ENCODE measurements at regions not wholly inside any gene's neighbourhood (a gene's known extent, or its start where the extent isn't known, plus 50 kb on each side); places are given as distances from the start of the nearest gene placed in this dataset.

GRCh38 chr9:106737516-106737915 lies 125.5 kb upstream of the ZNF462 start:
- TF ChIP-seq POLR2A (IDR thresholded peaks at IDR 0.05) (no peak), EP300 (IDR thresholded peaks at IDR 0.05; ENCODE audit: low read depth) (no peak)
- TF ChIP-seq, protein P1, sequence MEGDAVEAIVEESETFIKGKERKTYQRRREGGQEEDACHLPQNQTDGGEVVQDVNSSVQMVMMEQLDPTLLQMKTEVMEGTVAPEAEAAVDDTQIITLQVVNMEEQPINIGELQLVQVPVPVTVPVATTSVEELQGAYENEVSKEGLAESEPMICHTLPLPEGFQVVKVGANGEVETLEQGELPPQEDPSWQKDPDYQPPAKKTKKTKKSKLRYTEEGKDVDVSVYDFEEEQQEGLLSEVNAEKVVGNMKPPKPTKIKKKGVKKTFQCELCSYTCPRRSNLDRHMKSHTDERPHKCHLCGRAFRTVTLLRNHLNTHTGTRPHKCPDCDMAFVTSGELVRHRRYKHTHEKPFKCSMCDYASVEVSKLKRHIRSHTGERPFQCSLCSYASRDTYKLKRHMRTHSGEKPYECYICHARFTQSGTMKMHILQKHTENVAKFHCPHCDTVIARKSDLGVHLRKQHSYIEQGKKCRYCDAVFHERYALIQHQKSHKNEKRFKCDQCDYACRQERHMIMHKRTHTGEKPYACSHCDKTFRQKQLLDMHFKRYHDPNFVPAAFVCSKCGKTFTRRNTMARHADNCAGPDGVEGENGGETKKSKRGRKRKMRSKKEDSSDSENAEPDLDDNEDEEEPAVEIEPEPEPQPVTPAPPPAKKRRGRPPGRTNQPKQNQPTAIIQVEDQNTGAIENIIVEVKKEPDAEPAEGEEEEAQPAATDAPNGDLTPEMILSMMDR (IDR thresholded peaks at IDR 0.05): no peak
